Fibroblast of lung (primary cell): ENCODE measurements at regions not wholly inside any gene's neighbourhood (a gene's known extent, or its start where the extent isn't known, plus 50 kb on each side); places are given as distances from the start of the nearest gene placed in this dataset.

Source experiments
- EZH2 ChIP-seq: IDR thresholded peaks from 2 replicates; pipeline ENCODE4 v1.5.1; 2012; ENCODE audit warnings: low read length, control low read depth, mild to moderate bottlenecking; ENCODE audit errors: missing control alignments
- TF ChIP-seq, protein P1 (sequence below), 2 donors: IDR thresholded peaks in 1 of 2; conservative IDR thresholded peaks in 1 of 2; 1 replicate in 1 of 2; 2 replicates in 1 of 2; pipeline ENCODE4 v1.5.1; 2011 to 2012; ENCODE audit warnings: low read length in 2 of 2, control low read depth in 1 of 2, inconsistent platforms in 1 of 2, low read depth in 1 of 2, mild to moderate bottlenecking in 1 of 2

DNA sequence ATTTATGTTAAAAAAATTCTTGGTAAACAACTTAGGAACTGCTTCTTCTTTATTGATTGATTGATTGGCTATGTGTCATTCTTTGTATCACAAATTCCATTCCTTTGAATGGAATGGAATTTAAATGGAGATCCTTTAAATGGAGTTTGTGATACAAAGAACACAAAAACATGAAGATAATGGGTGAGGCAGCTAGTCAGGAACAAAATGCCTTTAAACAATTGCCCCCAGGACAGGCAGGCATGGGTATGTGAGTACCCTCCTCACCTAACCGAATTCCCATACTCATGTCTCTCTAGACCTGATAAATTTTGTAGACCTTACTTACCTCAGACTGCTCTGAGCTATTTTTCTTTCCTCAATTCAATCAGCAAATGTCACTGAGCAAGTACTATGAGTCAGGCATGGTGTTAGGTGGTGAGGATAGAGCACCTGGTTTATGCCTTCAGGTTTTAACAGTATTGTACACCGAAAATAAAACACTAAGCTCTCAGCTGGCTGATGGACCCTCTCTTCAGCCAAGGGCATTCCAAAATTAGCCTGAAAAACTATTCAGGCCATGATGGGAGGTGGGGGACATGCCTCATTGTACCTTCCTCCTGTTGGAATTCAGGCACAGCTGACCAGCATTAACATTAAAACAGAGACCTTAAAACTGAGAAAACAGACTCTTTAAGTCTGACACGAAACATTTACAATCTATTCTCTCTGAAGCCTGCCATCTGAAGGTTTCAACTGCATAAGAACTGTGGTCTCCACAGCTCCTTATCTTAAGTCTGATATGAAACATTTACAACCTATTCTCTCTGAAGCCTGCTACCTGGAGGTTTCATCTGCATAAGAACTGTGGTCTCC lies 58.9 kb downstream of the OLFML3 start:
- TF ChIP-seq, protein P1, sequence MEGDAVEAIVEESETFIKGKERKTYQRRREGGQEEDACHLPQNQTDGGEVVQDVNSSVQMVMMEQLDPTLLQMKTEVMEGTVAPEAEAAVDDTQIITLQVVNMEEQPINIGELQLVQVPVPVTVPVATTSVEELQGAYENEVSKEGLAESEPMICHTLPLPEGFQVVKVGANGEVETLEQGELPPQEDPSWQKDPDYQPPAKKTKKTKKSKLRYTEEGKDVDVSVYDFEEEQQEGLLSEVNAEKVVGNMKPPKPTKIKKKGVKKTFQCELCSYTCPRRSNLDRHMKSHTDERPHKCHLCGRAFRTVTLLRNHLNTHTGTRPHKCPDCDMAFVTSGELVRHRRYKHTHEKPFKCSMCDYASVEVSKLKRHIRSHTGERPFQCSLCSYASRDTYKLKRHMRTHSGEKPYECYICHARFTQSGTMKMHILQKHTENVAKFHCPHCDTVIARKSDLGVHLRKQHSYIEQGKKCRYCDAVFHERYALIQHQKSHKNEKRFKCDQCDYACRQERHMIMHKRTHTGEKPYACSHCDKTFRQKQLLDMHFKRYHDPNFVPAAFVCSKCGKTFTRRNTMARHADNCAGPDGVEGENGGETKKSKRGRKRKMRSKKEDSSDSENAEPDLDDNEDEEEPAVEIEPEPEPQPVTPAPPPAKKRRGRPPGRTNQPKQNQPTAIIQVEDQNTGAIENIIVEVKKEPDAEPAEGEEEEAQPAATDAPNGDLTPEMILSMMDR (conservative IDR thresholded peaks at IDR 0.05 in 1 of 2, IDR thresholded peaks at IDR 0.05 in 1 of 2; ENCODE audit: low read depth in 1 of 2, low read length in 2 of 2): no peak
- no peak for TF ChIP-seq EZH2
